B cell (primary cell): ENCODE measurements at regions not wholly inside any gene's neighbourhood (a gene's known extent, or its start where the extent isn't known, plus 50 kb on each side); places are given as distances from the start of the nearest gene placed in this dataset.
"Not testable (repeated sequence)": the region's sequence is repeated elsewhere in the genome, so short reads cannot be mapped to it uniquely, and the experiment has no call there.

Source experiments
- EZH2 ChIP-seq: IDR thresholded peaks from 2 replicates; pipeline ENCODE4 v1.6.1; 2012; ENCODE audit warnings: borderline replicate concordance, low read depth, mild to moderate bottlenecking, moderate library complexity, low read length; ENCODE audit not compliant: insufficient read depth, poor library complexity, severe bottlenecking
- TF ChIP-seq, protein P1 (sequence below): fragments of 200-600 bp; IDR thresholded peaks from one replicate; pipeline ENCODE4 v1.8.0; 2022; ENCODE audit warnings: antibody characterized with exemption, mild to moderate bottlenecking

DNA sequence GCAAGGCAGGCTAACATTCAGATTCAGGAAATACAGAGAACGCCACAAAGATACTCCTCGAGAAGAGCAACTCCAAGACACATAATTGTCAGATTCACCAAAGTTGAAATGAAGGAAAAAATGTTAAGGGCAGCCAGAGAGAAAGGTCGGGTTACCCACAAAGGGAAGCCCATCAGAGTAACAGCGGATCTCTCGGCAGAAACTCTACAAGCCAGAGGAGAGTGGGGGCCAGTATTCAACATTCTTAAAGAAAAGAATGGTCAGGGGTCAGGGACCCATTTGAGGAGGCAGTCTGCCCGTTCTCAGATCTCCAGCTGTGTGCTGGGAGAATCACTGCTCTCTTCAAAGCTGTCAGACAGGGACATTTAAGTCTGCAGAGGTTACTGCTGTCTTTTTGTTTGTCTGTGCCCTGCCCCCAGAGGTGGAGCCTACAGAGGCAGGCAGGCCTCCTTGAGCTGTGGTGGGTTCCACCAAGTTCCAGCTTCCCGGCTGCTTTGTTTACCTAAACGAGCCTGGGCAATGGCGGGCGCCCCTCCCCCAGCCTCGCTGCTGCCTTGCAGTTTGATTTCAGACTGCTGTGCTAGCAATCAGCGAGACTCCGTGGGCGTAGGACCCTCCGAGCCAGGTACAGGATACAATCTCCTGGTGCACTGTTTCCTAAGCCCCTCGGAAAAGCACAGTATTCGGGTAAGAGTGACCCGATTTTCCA lies 526.5 kb upstream of the PPP2R3A start:
- TF ChIP-seq, protein P1, sequence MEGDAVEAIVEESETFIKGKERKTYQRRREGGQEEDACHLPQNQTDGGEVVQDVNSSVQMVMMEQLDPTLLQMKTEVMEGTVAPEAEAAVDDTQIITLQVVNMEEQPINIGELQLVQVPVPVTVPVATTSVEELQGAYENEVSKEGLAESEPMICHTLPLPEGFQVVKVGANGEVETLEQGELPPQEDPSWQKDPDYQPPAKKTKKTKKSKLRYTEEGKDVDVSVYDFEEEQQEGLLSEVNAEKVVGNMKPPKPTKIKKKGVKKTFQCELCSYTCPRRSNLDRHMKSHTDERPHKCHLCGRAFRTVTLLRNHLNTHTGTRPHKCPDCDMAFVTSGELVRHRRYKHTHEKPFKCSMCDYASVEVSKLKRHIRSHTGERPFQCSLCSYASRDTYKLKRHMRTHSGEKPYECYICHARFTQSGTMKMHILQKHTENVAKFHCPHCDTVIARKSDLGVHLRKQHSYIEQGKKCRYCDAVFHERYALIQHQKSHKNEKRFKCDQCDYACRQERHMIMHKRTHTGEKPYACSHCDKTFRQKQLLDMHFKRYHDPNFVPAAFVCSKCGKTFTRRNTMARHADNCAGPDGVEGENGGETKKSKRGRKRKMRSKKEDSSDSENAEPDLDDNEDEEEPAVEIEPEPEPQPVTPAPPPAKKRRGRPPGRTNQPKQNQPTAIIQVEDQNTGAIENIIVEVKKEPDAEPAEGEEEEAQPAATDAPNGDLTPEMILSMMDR: not testable (repeated sequence)
- not testable (repeated sequence) for TF ChIP-seq EZH2
